T-helper 2 cell treated with Interferon-gamma antibody and Interleukin-4, amounts not matched to agents 5 μg/mL and 100 μg/mL, for 36 hours (primary cell): ENCODE measurements at regions not wholly inside any gene's neighbourhood (a gene's known extent, or its start where the extent isn't known, plus 50 kb on each side); places are given as distances from the start of the nearest gene placed in this dataset.
"Not testable (repeated sequence)": the region's sequence is repeated elsewhere in the genome, so short reads cannot be mapped to it uniquely, and the experiment has no call there.

ENCODE experiments used
- DNase-seq: peaks from one replicate; pipeline ENCODE4 v3.0.0; 2021; ENCODE audit warnings: low spot score
- H3K27ac Mint-ChIP-seq: one replicate; pipeline ENCODE4 v1.8.0; 2021; ENCODE audit warnings: mild to moderate bottlenecking, mixed read lengths
- H3K27me3 Mint-ChIP-seq: one replicate; pipeline ENCODE4 v1.8.0; 2021; ENCODE audit warnings: low read depth, mixed read lengths
- H3K36me3 Mint-ChIP-seq: one replicate; pipeline ENCODE4 v1.8.0; 2021; ENCODE audit warnings: low read depth, mixed read lengths
- H3K4me1 Mint-ChIP-seq: one replicate; pipeline ENCODE4 v1.8.0; 2021; ENCODE audit warnings: low read depth, mixed read lengths
- H3K4me3 Mint-ChIP-seq: one replicate; pipeline ENCODE4 v1.8.0; 2022; ENCODE audit warnings: mild to moderate bottlenecking, moderate library complexity, mixed read lengths
- H3K9me3 Mint-ChIP-seq: one replicate; pipeline ENCODE4 v1.8.0; 2021; ENCODE audit warnings: mixed read lengths

- Mint-ChIP-seq H3K27ac (no peak overlapping the region), H3K4me3 (no peak overlapping the region), H3K36me3 (peaks cover 1% of the 10 kb centered on the region), H3K4me1 (no peaks in the 10 kb centered on the region), H3K9me3 (no peaks in the 10 kb centered on the region), H3K27me3 (peaks cover 45% of the 10 kb centered on the region)
- DNase-seq = no peak
These were observed 178.4 kb downstream of the RTP5 start for GRCh38 chr2:242047963-242048362.

GRCh38 chr2:242048479-242048878 lies 178.9 kb downstream of the RTP5 start:
- Mint-ChIP-seq H3K9me3 (no peaks in the 10 kb centered on the region), H3K4me3 (no peak overlapping the region), H3K27ac (no peak overlapping the region), H3K4me1 (no peaks in the 10 kb centered on the region), H3K36me3 (peaks cover 1% of the 10 kb centered on the region), H3K27me3 (peaks cover 45% of the 10 kb centered on the region)
- no peak for DNase-seq

DNA sequence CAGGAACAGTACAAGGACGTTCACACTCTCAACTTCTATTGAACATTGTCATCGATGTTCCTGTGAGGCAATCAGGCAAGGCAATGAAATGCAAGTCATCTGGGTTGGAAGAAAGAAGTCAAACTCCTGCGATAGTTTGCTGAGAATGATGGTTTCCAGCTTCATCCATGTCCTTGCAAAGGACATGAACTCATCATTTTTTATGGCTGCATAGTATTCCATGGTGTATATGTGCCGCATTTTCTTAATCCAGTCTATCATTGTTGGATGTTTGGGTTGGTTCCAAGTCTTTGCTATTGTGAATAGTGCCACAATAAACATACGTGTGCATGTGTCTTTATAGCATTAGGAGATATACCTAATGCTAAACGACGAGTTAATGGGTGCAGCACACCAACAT lies 180.0 kb downstream of the RTP5 start:
- H3K4me1 Mint-ChIP-seq, DNase-seq, H3K36me3 Mint-ChIP-seq, H3K27ac Mint-ChIP-seq, H3K4me3 Mint-ChIP-seq, H3K9me3 Mint-ChIP-seq: not testable (repeated sequence)
- peaks cover 43% of the 10 kb centered on the region for H3K27me3 Mint-ChIP-seq

GRCh38 chr2:242051463-242051862 lies 181.9 kb downstream of the RTP5 start:
- H3K27ac Mint-ChIP-seq = no peak overlapping the region
- H3K9me3 Mint-ChIP-seq = no peaks in the 10 kb centered on the region
- no peak for DNase-seq
- peaks cover 32% of the 10 kb centered on the region for H3K27me3 Mint-ChIP-seq
- no peaks in the 10 kb centered on the region for H3K4me1 Mint-ChIP-seq
- H3K36me3 Mint-ChIP-seq = no peaks in the 10 kb centered on the region
- H3K4me3 Mint-ChIP-seq = no peak overlapping the region

DNA sequence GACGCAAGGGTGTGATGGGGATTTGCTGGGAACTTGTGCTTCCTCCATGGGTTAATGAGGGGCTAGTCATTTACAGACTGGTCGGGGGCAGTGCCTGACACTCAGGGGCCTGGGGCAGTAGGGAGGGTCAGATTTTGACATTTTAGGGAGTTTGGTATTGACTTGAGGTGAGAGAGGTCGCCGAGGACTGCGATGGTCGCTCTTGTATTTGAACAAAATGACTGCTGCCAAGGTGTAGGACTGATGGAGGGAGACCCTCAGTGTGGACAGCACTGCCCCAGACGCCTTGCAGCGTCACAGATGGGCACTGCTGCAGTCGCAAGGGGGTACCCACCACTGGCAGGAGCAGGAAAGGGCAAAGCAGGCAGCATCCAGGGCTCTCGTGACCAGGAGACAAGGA lies 182.9 kb downstream of the RTP5 start:
- no peak overlapping the region for H3K27ac Mint-ChIP-seq
- peaks cover 32% of the 10 kb centered on the region for H3K27me3 Mint-ChIP-seq
- no peak for DNase-seq
- no peaks in the 10 kb centered on the region for H3K36me3 Mint-ChIP-seq
- H3K4me1 Mint-ChIP-seq = no peaks in the 10 kb centered on the region
- H3K9me3 Mint-ChIP-seq = no peaks in the 10 kb centered on the region
- no peak overlapping the region for H3K4me3 Mint-ChIP-seq

- no peak for DNase-seq
- no peaks in the 10 kb centered on the region for H3K36me3 Mint-ChIP-seq
- peaks cover 21% of the 10 kb centered on the region for H3K27me3 Mint-ChIP-seq
- H3K4me3 Mint-ChIP-seq = no peak overlapping the region
- no peaks in the 10 kb centered on the region for H3K4me1 Mint-ChIP-seq
- no peaks in the 10 kb centered on the region for H3K9me3 Mint-ChIP-seq
- no peak overlapping the region for H3K27ac Mint-ChIP-seq
These were observed 184.4 kb downstream of the RTP5 start for GRCh38 chr2:242053921-242054320.

DNA sequence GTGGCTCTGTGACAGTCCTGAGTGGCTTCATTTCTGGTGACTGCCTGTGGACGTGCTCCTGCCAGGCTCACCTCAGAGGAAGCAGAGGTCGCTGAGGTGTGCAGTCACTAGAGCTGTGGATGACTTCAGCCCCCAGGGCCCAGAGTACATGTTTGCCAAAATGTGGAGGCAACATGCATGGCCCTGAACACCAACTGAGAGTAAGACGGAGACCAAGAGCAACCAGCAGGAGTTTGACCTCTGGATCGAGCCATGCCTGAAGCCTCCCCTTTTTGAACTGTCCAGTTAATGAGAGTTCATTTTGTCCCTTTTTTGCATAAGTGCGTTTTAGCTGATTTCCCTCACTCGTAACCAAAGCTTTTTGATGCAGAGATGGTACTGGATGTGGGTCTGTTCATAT lies 184.9 kb downstream of the RTP5 start:
- Mint-ChIP-seq H3K9me3 (no peaks in the 10 kb centered on the region), H3K27me3 (peaks cover 18% of the 10 kb centered on the region), H3K4me1 (no peaks in the 10 kb centered on the region), H3K27ac (no peak overlapping the region), H3K36me3 (no peaks in the 10 kb centered on the region), H3K4me3 (no peak overlapping the region)
- no peak for DNase-seq

GRCh38 chr2:242054881-242055801 lies 185.6 kb downstream of the RTP5 start:
- no peaks in the 10 kb centered on the region for H3K36me3 Mint-ChIP-seq
- no peak overlapping the region for H3K27ac Mint-ChIP-seq
- H3K4me1 Mint-ChIP-seq = no peaks in the 10 kb centered on the region
- H3K4me3 Mint-ChIP-seq = no peak overlapping the region
- no peaks in the 10 kb centered on the region for H3K9me3 Mint-ChIP-seq
- peaks cover 19% of the 10 kb centered on the region for H3K27me3 Mint-ChIP-seq
- no peak for DNase-seq

DNA sequence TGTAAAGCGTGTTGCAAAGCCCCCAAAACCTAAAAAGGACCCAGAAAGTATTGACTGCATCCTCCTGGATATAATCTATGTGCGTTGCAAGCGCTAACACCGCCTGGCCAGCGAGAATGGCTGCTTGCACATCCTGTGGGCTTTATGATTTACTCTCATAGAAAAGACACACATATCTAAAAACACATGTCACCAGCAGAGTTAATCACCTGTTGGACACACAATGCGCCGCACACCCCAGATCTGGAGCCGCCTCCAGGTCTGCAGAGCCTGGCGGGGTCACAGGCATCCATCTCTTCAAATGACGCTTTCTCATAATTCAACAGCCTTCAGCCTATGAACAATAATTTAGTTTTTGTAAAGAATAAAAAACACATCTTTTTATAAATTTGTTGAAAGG lies 186.5 kb downstream of the RTP5 start:
- peaks cover 18% of the 10 kb centered on the region for H3K27me3 Mint-ChIP-seq
- H3K36me3 Mint-ChIP-seq = no peaks in the 10 kb centered on the region
- no peaks in the 10 kb centered on the region for H3K9me3 Mint-ChIP-seq
- no peak overlapping the region for H3K4me3 Mint-ChIP-seq
- no peak overlapping the region for H3K27ac Mint-ChIP-seq
- DNase-seq = no peak
- H3K4me1 Mint-ChIP-seq = no peaks in the 10 kb centered on the region

- Mint-ChIP-seq H3K36me3 (no peaks in the 10 kb centered on the region), H3K27ac (no peak overlapping the region), H3K27me3 (peaks cover 17% of the 10 kb centered on the region), H3K4me3 (no peak overlapping the region), H3K9me3 (no peaks in the 10 kb centered on the region), H3K4me1 (no peaks in the 10 kb centered on the region)
- DNase-seq = no peak
These were observed 187.3 kb downstream of the RTP5 start for GRCh38 chr2:242056785-242057184.

DNA sequence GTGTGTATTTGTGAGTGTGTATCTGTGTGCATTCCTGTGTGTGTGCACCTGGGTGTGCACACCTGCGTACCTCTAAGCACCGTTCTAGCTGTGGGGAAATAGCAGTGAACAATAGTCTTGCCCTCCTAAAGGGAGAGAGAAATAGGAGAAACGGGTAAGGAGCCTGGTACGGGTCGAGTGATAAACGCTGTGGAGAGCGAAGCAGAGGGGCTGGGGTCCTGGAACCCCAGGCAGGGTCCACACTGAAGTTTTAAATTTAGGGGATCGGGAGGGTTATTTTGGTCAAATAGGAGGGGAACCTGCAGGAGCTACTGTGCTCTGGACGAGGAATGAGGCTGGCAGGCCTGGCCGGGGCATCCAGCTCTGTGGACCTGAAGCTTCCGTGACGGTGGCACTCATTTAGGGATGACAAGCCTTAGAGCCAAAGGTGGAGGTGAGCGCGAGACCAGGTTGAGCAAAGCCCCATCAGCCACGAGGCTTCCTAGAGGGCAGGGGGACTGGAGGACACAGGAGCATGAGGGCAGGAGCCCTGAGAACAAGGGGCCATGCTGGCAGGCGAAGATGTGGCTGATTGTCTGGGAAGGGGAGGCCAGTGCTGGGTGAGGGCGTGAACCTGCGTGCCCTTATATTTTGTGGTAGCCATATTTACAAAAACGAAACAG lies 188.0 kb downstream of the RTP5 start:
- Mint-ChIP-seq H3K4me3 (no peak overlapping the region), H3K27me3 (peaks cover 17% of the 10 kb centered on the region), H3K4me1 (no peaks in the 10 kb centered on the region), H3K36me3 (no peaks in the 10 kb centered on the region), H3K9me3 (no peaks in the 10 kb centered on the region), H3K27ac (no peak overlapping the region)
- no peak for DNase-seq

DNA sequence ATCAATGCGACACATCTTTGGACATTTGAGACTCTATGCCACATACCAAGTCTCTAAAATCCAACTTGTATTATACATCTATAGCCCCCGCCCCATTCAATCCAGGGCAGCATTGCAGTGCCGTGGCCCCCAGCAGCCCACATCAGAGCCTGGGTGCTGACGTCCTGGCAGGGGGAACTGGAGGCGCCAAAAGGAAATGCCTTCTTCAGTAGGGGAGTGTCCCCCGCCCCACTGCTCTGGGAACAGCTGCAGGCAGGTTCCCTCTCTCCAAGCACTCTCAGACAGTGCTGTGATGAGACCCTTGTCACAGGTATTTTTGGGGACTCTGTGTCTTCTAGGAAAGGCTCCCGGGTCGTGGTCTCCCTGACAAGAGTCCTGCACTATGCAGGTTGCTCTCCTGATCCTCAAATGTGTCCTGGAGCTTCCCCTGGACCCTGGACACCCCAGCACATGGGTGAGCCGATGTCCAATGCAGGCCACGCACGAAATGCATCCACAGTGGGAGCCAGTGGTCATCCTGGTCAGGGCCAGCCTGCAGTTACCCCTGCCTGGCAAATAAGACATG lies 188.7 kb downstream of the RTP5 start:
- no peak for DNase-seq
- Mint-ChIP-seq H3K27me3 (peaks cover 12% of the 10 kb centered on the region), H3K4me3 (no peak overlapping the region), H3K36me3 (no peaks in the 10 kb centered on the region), H3K27ac (no peak overlapping the region), H3K9me3 (no peaks in the 10 kb centered on the region), H3K4me1 (no peaks in the 10 kb centered on the region)

DNA sequence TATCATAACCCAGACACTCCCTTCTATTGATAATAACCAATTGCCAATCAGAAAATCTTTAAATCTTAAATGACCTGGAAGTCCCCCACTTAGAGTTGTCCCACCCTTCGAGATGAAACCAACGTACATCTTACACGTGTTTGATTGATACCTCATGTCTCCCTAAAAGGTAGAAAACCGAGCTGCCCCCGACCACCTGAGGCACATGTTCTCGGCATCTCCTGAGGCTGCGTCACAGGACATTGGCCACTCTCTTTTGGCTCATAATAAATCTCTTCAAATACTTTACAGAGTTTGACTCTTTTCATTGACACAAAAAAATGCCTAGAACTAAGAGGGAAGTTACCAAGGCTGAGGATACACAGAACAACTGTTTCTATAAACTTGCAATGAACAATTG lies 190.0 kb downstream of the RTP5 start:
- Mint-ChIP-seq H3K36me3 (no peaks in the 10 kb centered on the region), H3K4me3 (no peak overlapping the region), H3K9me3 (no peaks in the 10 kb centered on the region), H3K27ac (no peak overlapping the region), H3K27me3 (peaks cover 11% of the 10 kb centered on the region), H3K4me1 (no peaks in the 10 kb centered on the region)
- no peak for DNase-seq

- no peaks in the 10 kb centered on the region for H3K9me3 Mint-ChIP-seq
- no peaks in the 10 kb centered on the region for H3K36me3 Mint-ChIP-seq
- H3K4me1 Mint-ChIP-seq = no peaks in the 10 kb centered on the region
- no peak overlapping the region for H3K4me3 Mint-ChIP-seq
- H3K27me3 Mint-ChIP-seq = peaks cover 11% of the 10 kb centered on the region
- DNase-seq = no peak
- H3K27ac Mint-ChIP-seq = no peak overlapping the region
These were observed 190.8 kb downstream of the RTP5 start for GRCh38 chr2:242060212-242060835.
